Retinal pigment epithelial cell (primary cell): ENCODE measurements at regions not wholly inside any gene's neighbourhood (a gene's known extent, or its start where the extent isn't known, plus 50 kb on each side); places are given as distances from the start of the nearest gene placed in this dataset.

ENCODE experiments used
- DNase-seq: peaks from one replicate; pipeline ENCODE4 v3.0.0-alpha.2; 2010; ENCODE audit warnings: low read depth
- H3K4me3 ChIP-seq: 2 replicates; pipeline ENCODE4 v1.5.1; 2011; ENCODE audit warnings: mild to moderate bottlenecking, low read length, control low read depth, moderate library complexity
- TF ChIP-seq, protein P1 (sequence below): conservative IDR thresholded peaks from 2 replicates; pipeline ENCODE4 v1.5.1; 2011; ENCODE audit warnings: low read depth, low read length, control low read depth, inconsistent platforms

DNA sequence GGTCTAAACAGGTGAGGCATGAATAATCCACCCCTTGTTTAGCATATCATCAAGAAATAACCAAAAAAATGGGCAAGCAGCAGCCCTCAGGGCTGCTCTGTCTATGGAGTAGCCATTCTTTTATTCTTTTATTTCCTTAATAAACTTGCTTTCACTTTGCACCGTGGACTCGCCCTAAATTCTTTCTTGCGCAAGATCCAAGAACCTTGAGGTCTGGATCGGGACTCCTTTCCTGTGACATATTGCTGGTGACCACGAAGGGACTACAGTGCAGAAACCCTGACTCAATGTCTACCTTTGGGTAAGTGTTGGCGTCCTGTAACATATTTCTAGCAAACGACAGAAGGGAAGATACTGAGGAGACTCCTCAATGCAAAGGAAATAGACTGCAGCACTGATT is 1099.2 kb downstream of the FAM181B start:
- TF ChIP-seq, protein P1, sequence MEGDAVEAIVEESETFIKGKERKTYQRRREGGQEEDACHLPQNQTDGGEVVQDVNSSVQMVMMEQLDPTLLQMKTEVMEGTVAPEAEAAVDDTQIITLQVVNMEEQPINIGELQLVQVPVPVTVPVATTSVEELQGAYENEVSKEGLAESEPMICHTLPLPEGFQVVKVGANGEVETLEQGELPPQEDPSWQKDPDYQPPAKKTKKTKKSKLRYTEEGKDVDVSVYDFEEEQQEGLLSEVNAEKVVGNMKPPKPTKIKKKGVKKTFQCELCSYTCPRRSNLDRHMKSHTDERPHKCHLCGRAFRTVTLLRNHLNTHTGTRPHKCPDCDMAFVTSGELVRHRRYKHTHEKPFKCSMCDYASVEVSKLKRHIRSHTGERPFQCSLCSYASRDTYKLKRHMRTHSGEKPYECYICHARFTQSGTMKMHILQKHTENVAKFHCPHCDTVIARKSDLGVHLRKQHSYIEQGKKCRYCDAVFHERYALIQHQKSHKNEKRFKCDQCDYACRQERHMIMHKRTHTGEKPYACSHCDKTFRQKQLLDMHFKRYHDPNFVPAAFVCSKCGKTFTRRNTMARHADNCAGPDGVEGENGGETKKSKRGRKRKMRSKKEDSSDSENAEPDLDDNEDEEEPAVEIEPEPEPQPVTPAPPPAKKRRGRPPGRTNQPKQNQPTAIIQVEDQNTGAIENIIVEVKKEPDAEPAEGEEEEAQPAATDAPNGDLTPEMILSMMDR = no peak
- no peak for DNase-seq
- no peak overlapping the region for H3K4me3 ChIP-seq

DNA sequence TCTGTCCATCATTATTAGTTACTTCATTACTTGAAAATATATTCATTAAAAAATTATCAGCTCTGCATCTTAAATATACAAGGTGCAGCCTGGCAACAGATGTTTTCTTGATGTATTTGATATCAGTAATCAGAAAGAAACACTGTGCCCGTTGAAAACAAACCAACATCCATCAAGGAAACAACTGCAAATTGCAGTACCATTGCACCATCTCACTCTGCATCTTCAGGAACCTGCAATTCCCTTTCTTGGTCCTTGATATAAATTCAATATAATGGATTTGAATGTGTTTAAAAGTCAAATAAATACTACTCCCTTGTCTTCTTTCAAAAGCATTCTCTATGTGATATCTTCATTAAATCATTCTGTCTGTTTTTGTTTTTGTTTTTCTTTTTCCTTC is 1131.2 kb downstream of the FAM181B start:
- no peak for DNase-seq

DNA sequence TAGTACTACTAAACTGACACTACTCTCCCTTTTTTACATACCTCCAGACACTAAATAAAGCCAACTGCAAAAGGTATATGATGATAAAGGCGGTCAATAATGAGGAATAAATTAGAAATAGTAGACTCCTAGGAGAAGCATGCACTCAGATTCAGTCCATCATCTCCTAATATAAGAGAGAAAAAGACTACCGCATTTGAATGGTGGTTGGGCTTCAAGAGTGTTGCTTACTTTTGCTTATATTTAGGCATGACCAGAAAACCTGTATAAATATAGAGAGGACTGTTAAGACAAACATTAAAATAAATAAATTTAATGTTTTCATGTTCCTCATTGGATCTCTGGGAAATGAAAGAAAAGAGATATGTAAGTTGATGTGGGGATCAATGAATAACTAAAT is 1137.0 kb downstream of the FAM181B start:
- TF ChIP-seq, protein P1 = no peak
- no peak for DNase-seq
- H3K4me3 ChIP-seq = no peak overlapping the region

More for the DNA sequence above, 1131.2 kb downstream of the FAM181B start:
- TF ChIP-seq, protein P1 = no peak
- no peak overlapping the region for H3K4me3 ChIP-seq

DNA sequence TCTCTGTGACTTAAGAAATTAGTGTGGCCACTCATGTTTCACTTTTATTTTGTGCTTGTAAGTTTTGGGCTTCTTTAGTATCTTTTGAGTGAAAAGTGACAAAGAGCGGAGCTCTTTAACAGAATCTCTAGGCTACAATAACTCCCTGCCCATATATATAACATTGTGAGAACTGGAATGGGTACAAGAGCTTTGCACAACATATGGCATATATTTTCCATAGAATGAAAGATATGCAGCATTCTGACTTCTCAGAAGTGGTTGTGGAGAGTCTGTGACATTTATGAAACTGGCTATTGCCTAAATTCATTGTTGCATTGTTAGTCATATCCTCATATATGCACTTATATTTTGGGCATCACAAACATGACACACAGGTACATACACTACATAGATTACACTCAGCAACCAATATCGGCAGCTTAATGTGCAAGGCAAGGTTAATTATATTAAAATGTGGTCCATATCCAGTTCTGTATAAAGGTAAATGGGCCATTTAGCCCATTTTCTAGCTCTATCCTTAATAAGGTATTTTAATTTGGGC is 1148.2 kb downstream of the FAM181B start:
- H3K4me3 ChIP-seq = no peak overlapping the region
- no peak for DNase-seq
- TF ChIP-seq, protein P1 = no peak

DNA sequence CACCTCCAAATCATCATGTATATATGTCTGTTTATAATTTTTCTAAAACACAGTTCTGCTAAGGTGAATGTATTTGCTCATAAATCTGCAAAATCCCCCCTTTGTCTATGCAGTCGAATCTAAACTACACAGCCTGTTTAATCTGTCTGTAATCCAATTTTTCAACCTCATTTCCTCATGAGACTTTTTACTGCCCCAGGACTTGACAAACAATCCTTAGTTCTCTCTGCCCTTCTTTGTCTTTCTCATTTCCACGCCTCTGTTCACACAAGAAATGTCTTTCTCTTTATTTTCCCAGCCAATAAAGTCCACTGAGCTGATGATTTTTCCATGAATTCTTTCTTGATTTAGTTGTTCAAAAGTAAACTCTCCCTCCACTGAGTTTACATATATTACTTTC is 1154.3 kb downstream of the FAM181B start:
- TF ChIP-seq, protein P1 = no peak
- H3K4me3 ChIP-seq = no peak overlapping the region
- DNase-seq = no peak

DNA sequence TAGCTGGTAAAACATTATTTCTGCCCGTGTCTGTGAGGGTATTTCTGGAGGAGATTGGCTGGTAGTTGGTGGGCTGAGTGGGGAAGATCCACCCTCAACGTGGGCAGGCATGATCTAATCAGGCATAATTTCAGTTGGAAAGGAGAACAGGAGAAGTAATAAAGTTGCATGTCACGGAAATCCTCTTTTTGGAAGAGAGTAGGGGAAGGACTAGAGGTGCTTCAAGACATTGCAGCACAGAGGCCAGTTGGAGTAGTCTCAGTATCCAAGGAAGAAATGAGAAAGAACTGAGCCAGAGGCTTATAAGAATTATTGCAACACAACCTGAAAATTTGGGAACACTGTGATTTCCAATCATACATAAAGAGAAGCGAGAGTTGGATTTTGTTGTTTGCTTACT is 1155.1 kb downstream of the FAM181B start:
- TF ChIP-seq, protein P1 = no peak
- H3K4me3 ChIP-seq = no peak overlapping the region
- no peak for DNase-seq

DNA sequence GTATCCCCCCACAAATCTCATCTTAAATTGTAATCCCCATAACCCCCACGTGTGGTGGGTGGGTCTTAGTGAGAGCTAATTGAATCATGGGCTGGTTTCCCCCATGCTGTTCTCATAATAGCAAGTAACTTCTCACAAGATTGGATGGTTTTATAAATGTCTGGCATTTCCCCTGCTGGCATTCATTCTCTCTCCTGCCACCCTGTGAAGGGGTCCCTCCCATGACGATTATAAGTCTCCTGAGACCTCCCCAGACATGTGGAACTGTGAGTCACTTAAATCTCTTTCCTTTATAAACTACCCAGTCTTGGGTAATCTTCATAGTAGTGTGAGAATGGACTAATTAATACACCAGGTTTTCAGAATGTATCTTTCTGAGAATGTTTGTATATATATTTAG is 1159.4 kb downstream of the FAM181B start:
- TF ChIP-seq, protein P1 = no peak
- peak; percentile 5 for DNase-seq
- H3K4me3 ChIP-seq = no peak overlapping the region
